ENCODE measurements at regions not wholly inside any gene's neighbourhood (a gene's known extent, or its start where the extent isn't known, plus 50 kb on each side); places are given as distances from the start of the nearest gene placed in this dataset.
A peak's percentile ranks its signal among the peaks of the same experiment; 100 is the strongest.

GRCh38 chr19:33890569-33890968, 93.9 kb downstream of the KCTD15 start:
- POLR2A ChIA-PET: interaction anchor here (0.7 kb wide), 1 partner anchor 339 kb away, joined by 3 read pairs; no protein-coding TSS in a partner anchor
- no peak for ATAC-seq
- Mint-ChIP-seq H3K36me3 (no peaks in the 10 kb centered on the region), H3K4me3 (no peak overlapping the region), H3K4me1 (peaks cover 7% of the 10 kb centered on the region), H3K27me3 (ENCODE audit: low read depth) (peaks cover 3% of the 10 kb centered on the region; the same call in 1 of the 2 replicates), H3K27ac (no peak overlapping the region), H3K9me3 (peaks cover 3% of the 10 kb centered on the region; the same call in 1 of the 2 replicates)
- TF ChIP-seq NR1H2 (CRISPR knock-in tag; IDR thresholded peaks at IDR 0.05) (no peak), ZNF423 (CRISPR knock-in tag; IDR thresholded peaks at IDR 0.05) (0 out of 2 replicates have a peak, but pooled peaks have one; percentile 34), GTF2I (CRISPR knock-in tag; conservative IDR thresholded peaks at IDR 0.05) (no peak)
- CTCF ChIA-PET: interaction anchor here (0.6 kb wide), 1 partner anchor 10 kb away, joined by 5 read pairs; no protein-coding TSS in a partner anchor
- no peak for DNase-seq (ENCODE audit: low spot score)

GRCh38 chr19:33891773-33892172, 95.1 kb downstream of the KCTD15 start:
- Mint-ChIP-seq H3K9me3 (peaks cover 3% of the 10 kb centered on the region; the same call in 1 of the 2 replicates), H3K36me3 (no peaks in the 10 kb centered on the region), H3K4me1 (peaks cover 7% of the 10 kb centered on the region), H3K4me3 (no peak overlapping the region), H3K27me3 (ENCODE audit: low read depth) (peaks cover 3% of the 10 kb centered on the region; the same call in 1 of the 2 replicates), H3K27ac (no peak overlapping the region)
- DNase-seq (ENCODE audit: low spot score) (no peak), ATAC-seq (no peak)
- ChIA-PET POLR2A (no interaction called here), CTCF (no interaction called here)
- TF ChIP-seq ZNF416 (CRISPR knock-in tag; IDR thresholded peaks at IDR 0.05) (no peak), MXD4 (CRISPR knock-in tag; IDR thresholded peaks at IDR 0.05; ENCODE audit: borderline replicate concordance) (no peak), ZNF281 (CRISPR knock-in tag; IDR thresholded peaks at IDR 0.05) (no peak), TEAD1 (CRISPR knock-in tag; IDR thresholded peaks at IDR 0.05) (no peak), ZMAT4 (CRISPR knock-in tag; IDR thresholded peaks at IDR 0.05) (no peak)

GRCh38 chr19:33894787-33895186, 98.1 kb downstream of the KCTD15 start:
- ChIA-PET POLR2A (no interaction called here), CTCF (interaction anchor here (0.9 kb wide), 1 partner anchor 146 kb away, joined by 3 read pairs; no protein-coding TSS in a partner anchor)
- H3K4me1 Mint-ChIP-seq: no peaks in the 10 kb centered on the region
- peaks cover 6% of the 10 kb centered on the region for H3K27me3 Mint-ChIP-seq (ENCODE audit: low read depth)
- no peak for DNase-seq (ENCODE audit: low spot score)
- TF ChIP-seq ZNF425 (CRISPR knock-in tag; conservative IDR thresholded peaks at IDR 0.05) (no peak), SMAD3 (CRISPR knock-in tag; IDR thresholded peaks at IDR 0.05; ENCODE audit: borderline replicate concordance) (no peak), KAT7 (CRISPR knock-in tag; IDR thresholded peaks at IDR 0.05; ENCODE audit: borderline replicate concordance) (no peak), CREM (CRISPR knock-in tag; IDR thresholded peaks at IDR 0.05) (no peak), JAZF1 (CRISPR knock-in tag; IDR thresholded peaks at IDR 0.05) (no peak), FOXP4 (CRISPR knock-in tag; IDR thresholded peaks at IDR 0.05) (no peak), PREB (CRISPR knock-in tag; IDR thresholded peaks at IDR 0.05; ENCODE audit: borderline replicate concordance) (no peak), ZNF121 (CRISPR knock-in tag; IDR thresholded peaks at IDR 0.05) (no peak), ESRRA (CRISPR knock-in tag; IDR thresholded peaks at IDR 0.05; ENCODE audit: borderline replicate concordance) (no peak)
- peaks cover 23% of the 10 kb centered on the region for H3K9me3 Mint-ChIP-seq
- H3K27ac Mint-ChIP-seq: no peak overlapping the region
- H3K36me3 Mint-ChIP-seq: peaks cover 16% of the 10 kb centered on the region
- no peak overlapping the region for H3K4me3 Mint-ChIP-seq
- no peak for ATAC-seq
